A673 (cell line): ENCODE measurements at regions not wholly inside any gene's neighbourhood (a gene's known extent, or its start where the extent isn't known, plus 50 kb on each side); places are given as distances from the start of the nearest gene placed in this dataset.

Experiments used
- EZH2 ChIP-seq: fragments of 200-600 bp; sonication (generic); IDR thresholded peaks from 2 replicates; pipeline ENCODE4 v1.6.1; 2017; ENCODE audit warnings: borderline replicate concordance, low read depth, mild to moderate bottlenecking, mixed read lengths, antibody characterized with exemption, low read length; ENCODE audit not compliant: poor library complexity, severe bottlenecking
- TF ChIP-seq, protein P1 (sequence below): fragments of 300-800, 200-600 bp; sonication (generic); conservative IDR thresholded peaks from 2 replicates; pipeline ENCODE4 v1.5.1; 2017; ENCODE audit warnings: low read depth, mild to moderate bottlenecking, antibody characterized with exemption, low read length, moderate library complexity, mixed read lengths

DNA sequence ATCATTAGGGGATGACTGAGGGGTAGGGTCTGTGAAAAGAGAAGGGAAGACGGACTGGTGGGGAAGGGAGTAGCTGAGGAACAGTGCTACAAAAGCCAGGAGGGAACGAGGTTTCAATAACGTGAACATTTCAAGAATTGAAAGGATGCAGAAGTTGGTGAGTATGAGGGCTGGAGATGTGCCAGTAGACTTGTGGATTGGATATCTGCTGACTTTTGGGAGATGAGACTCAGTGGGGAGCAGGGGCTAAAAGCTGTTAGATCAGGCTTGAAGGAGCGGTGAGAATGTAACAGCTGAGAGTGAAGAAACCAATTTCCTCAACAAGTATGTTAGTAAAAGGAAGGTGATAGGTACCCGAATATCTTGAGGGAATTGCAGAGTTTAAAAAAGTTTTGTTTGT lies 65.2 kb downstream of the GTPBP8 start:
- TF ChIP-seq, protein P1, sequence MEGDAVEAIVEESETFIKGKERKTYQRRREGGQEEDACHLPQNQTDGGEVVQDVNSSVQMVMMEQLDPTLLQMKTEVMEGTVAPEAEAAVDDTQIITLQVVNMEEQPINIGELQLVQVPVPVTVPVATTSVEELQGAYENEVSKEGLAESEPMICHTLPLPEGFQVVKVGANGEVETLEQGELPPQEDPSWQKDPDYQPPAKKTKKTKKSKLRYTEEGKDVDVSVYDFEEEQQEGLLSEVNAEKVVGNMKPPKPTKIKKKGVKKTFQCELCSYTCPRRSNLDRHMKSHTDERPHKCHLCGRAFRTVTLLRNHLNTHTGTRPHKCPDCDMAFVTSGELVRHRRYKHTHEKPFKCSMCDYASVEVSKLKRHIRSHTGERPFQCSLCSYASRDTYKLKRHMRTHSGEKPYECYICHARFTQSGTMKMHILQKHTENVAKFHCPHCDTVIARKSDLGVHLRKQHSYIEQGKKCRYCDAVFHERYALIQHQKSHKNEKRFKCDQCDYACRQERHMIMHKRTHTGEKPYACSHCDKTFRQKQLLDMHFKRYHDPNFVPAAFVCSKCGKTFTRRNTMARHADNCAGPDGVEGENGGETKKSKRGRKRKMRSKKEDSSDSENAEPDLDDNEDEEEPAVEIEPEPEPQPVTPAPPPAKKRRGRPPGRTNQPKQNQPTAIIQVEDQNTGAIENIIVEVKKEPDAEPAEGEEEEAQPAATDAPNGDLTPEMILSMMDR: no peak
- no peak for TF ChIP-seq EZH2
